ENCODE measurements at regions not wholly inside any gene's neighbourhood (a gene's known extent, or its start where the extent isn't known, plus 50 kb on each side); places are given as distances from the start of the nearest gene placed in this dataset.

- TF ChIP-seq CTCF (IDR thresholded peaks at IDR 0.05) (peak; percentile 70 to 85 (median 82)), POLR2A (IDR thresholded peaks at IDR 0.05) (no peak)
Measured at GRCh38 chr3:182683453-182683852, 109.9 kb upstream of the ATP11B start.

Measured in uterus (tissue), 2 donors.